Activated CD4-positive, alpha-beta T cell treated with anti-CD3 and anti-CD28 coated beads for 4 hours (primary cell): ENCODE measurements at regions not wholly inside any gene's neighbourhood (a gene's known extent, or its start where the extent isn't known, plus 50 kb on each side); places are given as distances from the start of the nearest gene placed in this dataset.

Experiments
- DNase-seq, 2 donors: peaks; one replicate each; pipeline ENCODE4 v3.0.0-alpha.2; 2020

DNA sequence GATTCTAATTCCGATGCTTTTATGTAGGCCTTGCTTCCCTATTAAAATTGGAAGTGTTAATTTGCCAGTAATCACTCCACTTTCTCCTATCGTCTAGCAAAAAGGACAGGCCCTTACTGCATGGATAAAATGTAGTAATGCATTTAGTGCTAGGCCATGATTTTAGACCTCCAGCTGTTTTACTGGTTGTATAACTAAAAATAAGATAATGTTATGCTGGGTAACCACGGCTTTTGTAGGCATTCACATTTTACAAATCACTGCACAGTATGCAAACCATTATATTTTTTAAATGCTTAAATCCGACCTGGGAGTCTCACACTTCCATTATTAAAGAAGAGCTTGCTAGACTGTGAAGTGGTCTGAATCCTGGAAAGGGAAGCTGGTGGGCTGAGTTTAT, 179.5 kb downstream of the TFAP2A start:
- DNase-seq: no peak

DNA sequence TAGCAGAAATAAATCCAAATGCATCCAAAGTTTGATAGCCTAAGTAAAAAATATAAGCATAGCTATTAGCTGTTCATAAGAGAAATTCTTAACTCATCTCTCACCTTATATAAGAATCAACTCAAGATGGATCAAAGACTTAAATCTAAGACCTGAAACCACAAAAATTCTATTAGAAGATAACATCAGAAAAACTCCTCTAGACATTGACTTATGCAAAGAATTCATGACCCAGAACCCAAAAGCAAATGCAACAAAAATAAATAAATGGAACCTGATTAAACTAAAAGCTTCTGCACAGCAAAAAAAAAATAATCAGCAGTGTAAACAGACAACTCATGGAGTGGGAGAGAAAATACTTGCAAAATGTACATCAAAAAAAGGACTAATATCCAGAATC, 184.3 kb downstream of the TFAP2A start:
- no peak for DNase-seq

- no peak for DNase-seq
These were observed 191.0 kb downstream of the TFAP2A start for GRCh38 chr6:10223841-10224240.

DNA sequence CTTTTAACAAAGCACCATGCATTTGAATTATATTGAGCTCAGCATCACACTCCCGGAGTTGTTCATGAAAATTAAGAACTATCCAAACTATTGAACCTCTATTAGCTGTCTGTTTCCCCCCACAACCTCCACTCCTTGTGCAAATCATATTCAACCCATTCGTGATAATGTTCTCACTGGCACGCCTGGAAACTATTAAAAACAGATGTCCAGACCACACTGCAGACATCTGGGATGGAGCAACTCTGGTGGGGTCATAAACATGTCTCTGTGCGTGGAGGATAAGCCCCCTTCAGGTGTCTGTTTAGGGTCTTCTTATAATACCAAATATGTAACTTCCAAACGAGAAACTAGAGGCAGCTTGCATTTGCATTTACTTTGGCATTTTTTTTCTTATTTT, 193.7 kb downstream of the TFAP2A start:
- no peak for DNase-seq

DNA sequence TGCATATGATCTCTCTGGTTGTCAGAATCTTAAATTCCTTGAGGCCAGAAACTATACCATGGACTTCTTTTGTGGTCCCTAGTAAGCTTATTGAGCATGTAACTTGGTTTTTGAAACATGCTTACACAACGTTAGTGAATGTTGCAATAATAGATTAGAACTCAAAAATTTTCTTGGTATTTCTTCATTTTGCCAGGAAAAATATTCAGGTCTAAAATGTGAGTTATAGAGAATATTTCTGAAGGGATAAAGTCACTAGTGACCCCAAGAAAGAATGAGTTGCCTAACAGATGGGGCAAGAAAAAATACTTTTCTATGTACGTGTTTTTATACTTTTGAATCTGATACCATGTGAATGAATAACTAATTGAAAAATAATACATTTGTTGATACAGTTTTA, 195.4 kb downstream of the TFAP2A start:
- no peak for DNase-seq

- no peak for DNase-seq
These were observed 197.8 kb downstream of the TFAP2A start for GRCh38 chr6:10217111-10217510.

- no peak for DNase-seq
These were observed 199.4 kb downstream of the TFAP2A start for GRCh38 chr6:10215326-10216110.

DNA sequence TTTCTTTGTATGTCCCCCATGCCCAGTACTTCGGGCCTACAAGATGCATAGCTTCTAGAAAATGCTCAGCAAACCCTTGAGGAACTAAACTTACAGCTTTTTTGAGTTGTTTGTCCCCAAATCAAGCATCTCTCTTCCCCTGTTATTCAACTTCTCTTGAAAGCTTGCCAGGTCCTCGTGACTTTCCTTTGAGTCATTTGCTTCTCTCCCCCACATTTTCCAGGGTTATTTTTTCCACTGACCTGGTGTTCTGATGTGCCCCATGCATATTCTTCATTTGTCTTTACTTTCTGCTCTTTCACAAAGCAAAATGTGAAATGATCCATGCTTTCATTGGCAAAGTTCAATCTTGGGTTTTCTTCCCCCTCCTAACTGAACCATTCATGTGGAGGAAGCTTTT, 204.8 kb downstream of the TFAP2A start:
- no peak for DNase-seq

DNA sequence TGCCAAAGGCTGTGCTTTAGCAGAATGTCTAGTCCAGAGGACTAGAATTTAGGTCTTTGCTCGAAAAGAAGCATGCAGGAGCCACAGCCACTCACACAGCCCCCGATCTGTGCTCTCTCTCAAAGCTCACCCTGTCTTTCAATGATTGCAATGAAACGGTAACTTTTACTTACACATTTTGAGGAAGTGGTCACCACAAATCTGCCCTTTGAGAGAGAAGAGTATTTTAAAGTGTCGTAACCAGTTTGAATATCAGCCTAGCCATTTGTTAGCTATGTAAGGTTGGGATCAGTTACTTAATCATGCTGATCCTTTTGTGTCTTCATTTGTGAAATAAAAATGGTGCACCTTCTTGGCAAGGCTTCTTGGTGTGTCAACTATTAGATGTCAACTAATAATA, 209.0 kb downstream of the TFAP2A start:
- no peak for DNase-seq

DNA sequence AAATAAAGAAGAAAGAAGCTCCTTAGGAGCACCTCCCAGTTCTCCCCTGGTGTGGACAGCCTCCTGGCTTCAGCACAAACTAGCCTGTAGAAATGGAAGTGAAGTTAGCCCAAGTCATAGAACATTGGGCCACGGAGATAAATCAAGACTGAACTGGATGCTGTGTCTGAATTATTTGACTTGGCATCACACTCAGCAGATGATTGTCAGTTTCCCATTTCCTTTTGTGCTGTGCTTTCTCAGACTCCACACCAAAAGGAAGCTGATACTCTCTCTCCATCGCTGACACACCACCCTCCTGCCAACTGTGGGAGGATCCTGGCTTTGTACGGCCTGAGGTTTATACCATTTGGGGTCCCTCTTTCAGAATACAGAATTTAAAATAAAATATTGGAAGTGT, 209.8 kb downstream of the TFAP2A start:
- DNase-seq: no peak

GRCh38 chr6:10203651-10204050, 211.2 kb downstream of the TFAP2A start:
- no peak for DNase-seq

- no peak for DNase-seq
These were observed 212.3 kb downstream of the TFAP2A start for GRCh38 chr6:10202581-10202980.

DNA sequence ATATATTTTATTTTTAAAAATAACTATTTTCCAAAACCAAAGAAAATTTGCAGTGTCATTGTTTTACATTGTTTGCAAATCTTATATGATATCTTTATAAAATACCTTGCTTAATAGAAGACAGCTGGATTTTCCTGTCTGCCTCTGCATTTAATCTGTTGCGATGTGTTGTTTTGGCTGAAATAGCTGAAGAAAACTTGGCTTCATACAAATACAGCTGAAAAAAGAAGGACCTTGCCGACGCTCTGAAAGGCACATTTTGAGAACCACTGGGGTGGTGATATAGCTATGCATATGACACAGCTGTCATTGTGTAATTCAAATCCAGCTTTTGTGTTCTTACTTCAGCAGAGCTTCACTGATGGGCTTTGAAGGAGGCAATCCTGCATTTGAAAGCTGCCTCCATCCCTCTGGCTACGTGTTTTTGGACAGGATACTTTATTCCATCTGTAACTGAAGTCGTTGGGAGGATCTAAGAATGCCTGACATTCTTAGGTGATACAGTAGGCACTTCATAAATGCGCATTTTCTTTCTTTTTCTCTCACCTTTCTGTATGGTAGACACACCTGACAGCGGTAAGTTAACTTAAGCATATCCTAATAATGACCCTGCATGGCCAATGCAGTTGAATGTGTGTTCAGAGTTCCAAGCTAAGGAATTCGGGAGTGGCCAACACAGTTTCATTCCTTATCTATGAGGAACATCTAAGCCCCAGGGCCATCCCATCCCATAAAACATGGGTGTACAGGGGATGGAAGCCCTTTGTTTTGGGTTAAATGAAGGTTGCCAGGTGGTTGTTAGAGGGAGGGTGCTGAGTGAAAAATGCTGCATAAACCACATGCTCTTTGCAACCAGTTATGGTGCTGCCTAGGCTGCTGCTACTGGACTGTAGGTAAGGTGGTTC, 213.0 kb downstream of the TFAP2A start:
- DNase-seq: no peak

DNA sequence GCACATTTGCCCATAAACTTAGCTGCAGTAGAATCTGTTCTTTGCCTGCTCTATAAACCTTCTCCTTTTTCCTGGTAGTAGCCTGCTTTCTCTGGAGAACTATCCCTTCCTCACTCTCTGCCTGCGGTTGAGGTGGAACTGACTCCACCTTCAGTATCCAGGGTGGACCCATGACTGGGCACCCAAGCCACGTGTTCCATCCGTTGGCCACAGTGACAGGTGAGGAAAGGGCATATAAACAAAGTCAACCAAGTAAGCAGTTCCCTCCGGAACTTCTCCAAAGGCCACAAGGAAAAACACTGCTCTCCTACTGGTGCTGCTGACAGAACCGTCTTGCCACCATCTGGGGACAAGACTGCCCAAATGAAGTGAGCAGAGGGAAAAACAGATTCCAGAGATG, 218.8 kb downstream of the TFAP2A start:
- no peak for DNase-seq

DNA sequence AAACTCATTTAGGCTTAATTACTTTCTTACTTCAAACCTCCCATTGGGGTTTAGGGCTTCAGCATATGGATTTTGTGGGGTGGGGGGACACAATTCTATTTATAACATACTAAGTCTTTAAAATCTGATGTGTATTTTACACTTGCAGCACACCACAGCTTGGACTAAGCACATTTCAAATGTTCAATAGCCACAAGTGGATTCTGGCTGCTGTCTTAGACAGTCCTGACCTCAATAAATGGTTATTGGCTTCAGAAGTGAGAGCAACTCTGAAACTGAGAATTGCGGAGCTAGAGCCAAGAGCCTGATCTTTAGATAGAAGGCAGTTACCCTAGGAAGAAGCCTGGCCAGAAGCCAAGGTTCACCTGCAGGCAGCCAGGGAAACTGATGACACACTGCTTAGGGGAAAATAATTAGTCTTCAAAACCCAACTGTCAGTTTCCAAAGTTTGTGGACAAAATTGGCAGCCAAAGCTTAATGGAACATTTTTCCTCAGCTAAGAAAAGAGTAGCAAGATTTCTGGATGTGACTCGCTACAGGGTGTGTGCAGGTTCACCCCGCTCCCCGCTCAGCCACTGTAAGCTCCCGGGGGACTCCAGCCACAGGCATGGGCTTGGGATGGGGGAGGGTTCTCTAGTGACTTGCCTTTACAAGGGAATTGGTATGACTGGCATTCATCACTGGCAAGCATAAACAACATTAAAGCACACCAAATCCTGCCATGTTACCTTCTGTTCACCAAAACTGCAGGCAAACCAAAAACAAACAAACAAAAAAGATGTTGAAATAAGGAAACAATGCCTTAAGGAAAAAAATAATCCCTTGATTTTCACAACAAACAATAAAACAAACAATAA, 219.8 kb downstream of the TFAP2A start:
- no peak for DNase-seq

DNA sequence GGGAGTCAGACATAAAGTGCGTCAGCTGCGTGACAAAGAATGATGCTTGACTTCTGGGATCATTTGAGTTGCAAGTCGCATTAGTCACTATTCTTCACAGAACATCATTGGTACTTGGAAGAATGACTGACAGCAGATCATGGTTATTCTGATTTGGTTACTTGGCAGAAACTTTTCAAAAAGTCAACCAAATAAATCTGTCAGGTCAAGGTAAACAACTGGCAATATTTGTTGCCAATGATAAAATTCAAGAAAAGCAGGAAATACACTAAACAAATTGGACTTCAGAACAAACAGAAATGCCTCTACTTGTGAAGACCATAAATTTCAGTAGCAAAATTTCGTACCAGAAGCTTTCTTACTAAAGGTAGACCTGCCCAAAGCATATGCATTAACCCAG, 221.6 kb downstream of the TFAP2A start:
- DNase-seq: no peak

DNA sequence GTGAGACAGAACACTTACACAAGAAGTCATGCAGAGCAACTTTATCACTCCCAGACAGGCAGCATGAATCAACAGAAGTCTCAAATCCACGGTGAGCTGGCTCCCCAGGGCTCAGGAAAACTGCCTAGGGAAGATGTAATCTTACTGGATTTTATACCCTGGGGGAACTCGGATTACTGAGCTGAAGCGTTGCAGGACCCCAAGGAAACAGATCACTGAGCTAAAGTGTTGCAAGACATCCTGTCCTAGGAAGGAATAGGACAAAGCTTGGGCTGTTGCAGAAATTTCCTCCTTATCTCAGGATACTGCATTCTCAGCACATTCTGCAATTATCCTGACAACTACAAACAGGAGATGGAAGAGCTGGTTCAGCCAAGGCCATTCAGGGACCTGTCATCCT, 224.8 kb downstream of the TFAP2A start:
- DNase-seq: no peak

- no peak for DNase-seq
These were observed 230.3 kb downstream of the TFAP2A start for GRCh38 chr6:10184371-10185227.

GRCh38 chr6:10180138-10181074, 234.5 kb downstream of the TFAP2A start:
- no peak for DNase-seq

DNA sequence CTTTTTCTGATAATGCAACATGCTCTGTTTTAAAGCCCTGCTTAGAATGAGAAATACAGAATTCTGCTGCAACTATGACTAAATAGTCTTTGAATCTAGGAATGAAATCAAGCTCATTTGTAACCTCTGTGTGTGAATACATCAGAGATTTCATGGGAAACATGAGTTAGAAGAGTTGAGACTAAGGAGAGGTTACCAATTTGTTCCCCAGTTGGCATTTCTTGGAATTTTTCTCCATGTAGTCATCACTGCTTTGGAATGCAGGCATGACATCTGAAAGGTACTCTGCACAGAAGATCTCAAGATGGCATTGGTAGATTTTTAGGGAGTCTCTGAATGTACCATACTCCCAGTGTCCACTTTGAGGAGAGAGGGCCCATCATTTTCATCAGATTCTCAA, 237.2 kb downstream of the TFAP2A start:
- DNase-seq: no peak

GRCh38 chr6:10175362-10175761, 239.5 kb downstream of the TFAP2A start:
- DNase-seq: no peak
